HEK293T (cell line): ENCODE measurements at regions not wholly inside any gene's neighbourhood (a gene's known extent, or its start where the extent isn't known, plus 50 kb on each side); places are given as distances from the start of the nearest gene placed in this dataset.

ENCODE experiments used
- CTCF ChIA-PET: fragments of 350-600 bp; formaldehyde crosslinking; extraction: SDS; loops from one replicate; lab custom pipeline; 2021; ENCODE audit warnings: antibody characterized with exemption, inconsistent platforms; lab: Yijun Ruan, JAX
- POLR2A ChIA-PET: fragments of 350-600 bp; formaldehyde crosslinking; extraction: SDS; loops from one replicate; lab custom pipeline; 2020; ENCODE audit warnings: antibody characterized with exemption, inconsistent platforms; lab: Yijun Ruan, JAX
- DNase-seq: peaks from one replicate; pipeline ENCODE4 v3.0.0; 2012; ENCODE audit warnings: mixed read lengths; ENCODE audit errors: extremely low spot score
- ARNT ChIP-seq: fragments of 450-650 bp; IDR thresholded peaks from 2 replicates; pipeline ENCODE4 v1.6.1; 2017; ENCODE audit warnings: mild to moderate bottlenecking
- BHLHE40 ChIP-seq: fragments of 450-650 bp; IDR thresholded peaks from 2 replicates; pipeline ENCODE4 v1.6.1; 2016; ENCODE audit warnings: mild to moderate bottlenecking, moderate library complexity, borderline replicate concordance
- CTBP1 ChIP-seq: fragments of 450-650 bp; IDR thresholded peaks from 2 replicates; pipeline ENCODE4 v1.6.1; 2016; ENCODE audit warnings: borderline replicate concordance
- ELF4 ChIP-seq: fragments of 450-650 bp; IDR thresholded peaks from 2 replicates; pipeline ENCODE4 v1.6.1; 2017; ENCODE audit warnings: antibody characterized with exemption
- FOXA1 ChIP-seq: fragments of 450-650 bp; IDR thresholded peaks from 2 replicates; pipeline ENCODE4 v1.6.1; 2016; ENCODE audit warnings: mild to moderate bottlenecking
- FOXK2 ChIP-seq: fragments of 450-650 bp; IDR thresholded peaks from 2 replicates; pipeline ENCODE4 v1.6.1; 2016; ENCODE audit warnings: mild to moderate bottlenecking
- FOXM1 ChIP-seq: fragments of 450-650 bp; IDR thresholded peaks from 2 replicates; pipeline ENCODE4 v1.6.1; 2017; ENCODE audit warnings: mild to moderate bottlenecking, borderline replicate concordance
- HDGF ChIP-seq: fragments of 450-650 bp; IDR thresholded peaks from 2 replicates; pipeline ENCODE4 v1.6.1; 2017; ENCODE audit warnings: antibody characterized with exemption, borderline replicate concordance
- L3MBTL2 ChIP-seq: fragments of 450-650 bp; conservative IDR thresholded peaks from 2 replicates; pipeline ENCODE4 v1.6.1; 2016; ENCODE audit warnings: mild to moderate bottlenecking
- LEF1 ChIP-seq: fragments of 450-650 bp; IDR thresholded peaks from 2 replicates; pipeline ENCODE4 v1.6.1; 2017; ENCODE audit warnings: mild to moderate bottlenecking, borderline replicate concordance
- NFRKB ChIP-seq: fragments of 450-650 bp; IDR thresholded peaks from 2 replicates; pipeline ENCODE4 v1.6.1; 2016; ENCODE audit warnings: mild to moderate bottlenecking, moderate library complexity
- PKNOX1 ChIP-seq: fragments of 450-650 bp; IDR thresholded peaks from 2 replicates; pipeline ENCODE4 v1.6.1; 2016
- SP1 ChIP-seq: fragments of 450-650 bp; IDR thresholded peaks from 2 replicates; pipeline ENCODE4 v1.6.1; 2017
- SUZ12 ChIP-seq: fragments of 450-650 bp; IDR thresholded peaks from 2 replicates; pipeline ENCODE4 v1.6.1; 2016; ENCODE audit warnings: mild to moderate bottlenecking
- TARDBP ChIP-seq: fragments of 450-650 bp; IDR thresholded peaks from 2 replicates; pipeline ENCODE4 v1.6.1; 2016
- ZNF384 ChIP-seq: fragments of 450-650 bp; IDR thresholded peaks from 2 replicates; pipeline ENCODE4 v1.6.1; 2016

- ChIA-PET POLR2A (no interaction called here), CTCF (no interaction called here)
These were observed 823.6 kb downstream of the TBC1D22A start for GRCh38 chr22:47586038-47586437.

GRCh38 chr22:47583959-47584562 is 821.6 kb downstream of the TBC1D22A start:
- ChIA-PET CTCF (no interaction called here), POLR2A (no interaction called here)
- DNase-seq: no peak
- TF ChIP-seq ELF4 (no peak), BHLHE40 (no peak), ARNT (no peak), NFRKB (no peak), FOXM1 (no peak), SP1 (no peak), SUZ12 (no peak), FOXA1 (no peak), CTBP1 (no peak), FOXK2 (no peak), TARDBP (no peak), LEF1 (no peak), PKNOX1 (no peak)

More at GRCh38 chr22:47586038-47586437, 823.6 kb downstream of the TBC1D22A start:
- TF ChIP-seq ZNF384 (no peak), CTBP1 (no peak), PKNOX1 (no peak), FOXA1 (no peak), FOXM1 (no peak), FOXK2 (no peak), ARNT (no peak), BHLHE40 (no peak), ELF4 (no peak), TARDBP (no peak), HDGF (no peak), NFRKB (no peak)
- no peak for DNase-seq

GRCh38 chr22:47582067-47582466 is 819.6 kb downstream of the TBC1D22A start:
- CTCF ChIA-PET: no interaction called here
- DNase-seq: no peak
- POLR2A ChIA-PET: no interaction called here
- TF ChIP-seq BHLHE40 (no peak), FOXA1 (no peak), SUZ12 (no peak), ZNF384 (no peak), FOXM1 (no peak), HDGF (no peak), SP1 (no peak), TARDBP (no peak), L3MBTL2 (no peak), LEF1 (no peak), PKNOX1 (no peak), ELF4 (no peak)

GRCh38 chr22:47580121-47580520 is 817.7 kb downstream of the TBC1D22A start:
- DNase-seq: no peak
- ChIA-PET CTCF (no interaction called here), POLR2A (no interaction called here)
- TF ChIP-seq FOXM1 (no peak), ARNT (no peak), BHLHE40 (no peak), NFRKB (no peak), L3MBTL2 (no peak), ZNF384 (no peak), PKNOX1 (no peak), SP1 (no peak), TARDBP (no peak), FOXK2 (no peak), LEF1 (no peak), FOXA1 (no peak), CTBP1 (no peak), ELF4 (no peak), SUZ12 (no peak), HDGF (no peak)

- POLR2A ChIA-PET: no interaction called here
- no peak for DNase-seq
- CTCF ChIA-PET: no interaction called here
- TF ChIP-seq ZNF384 (no peak), CTBP1 (no peak), HDGF (no peak), SUZ12 (no peak), BHLHE40 (no peak), NFRKB (no peak), LEF1 (no peak), TARDBP (no peak), L3MBTL2 (no peak), SP1 (no peak)
These were observed 814.5 kb downstream of the TBC1D22A start for GRCh38 chr22:47576908-47577307.
